HepG2 (cell line): ENCODE measurements at regions not wholly inside any gene's neighbourhood (a gene's known extent, or its start where the extent isn't known, plus 50 kb on each side); places are given as distances from the start of the nearest gene placed in this dataset.

ENCODE experiments used
- ATAC-seq: fragments of 200-7000 bp; cut with Tn5 transposase; 3 replicates; pipeline ENCODE4 v1.9.1; 2020; ENCODE audit warnings: mild to moderate bottlenecking, moderate library complexity
- BruUV-seq: library from RNA; stranded (reverse); fragments of 400-500 nt; replicated peaks from 2 replicates; lab custom pipeline; 2021; lab: Mats Ljungman, UMichigan
- CTCF ChIA-PET: fragments of 300-600 bp; formaldehyde crosslinking; extraction: SDS; loops from one replicate; lab custom pipeline; 2021; ENCODE audit warnings: low total read pairs, inconsistent platforms, low intra/inter-chr PET ratio; lab: Yijun Ruan, JAX
- POLR2A ChIA-PET: fragments of 350-600 bp; sonication (Branson Sonifier 250); formaldehyde crosslinking; loops from one replicate; lab custom pipeline; 2020; ENCODE audit warnings: antibody characterized with exemption, inconsistent platforms; lab: Yijun Ruan, JAX
- DNase-seq: peaks from one replicate; pipeline ENCODE4 v3.0.0-alpha.2; 2015; ENCODE audit warnings: low spot score
- FAIRE-seq: peaks from 3 replicates; lab custom pipeline; 2011; peaks lifted over from hg19 to GRCh38; lab: Jason Lieb, UNC
- H2AFZ ChIP-seq: one replicate; pipeline ENCODE4 v1.6.1; 2011; ENCODE audit warnings: low read length, inconsistent platforms
- H3K27ac ChIP-seq: fragments of 300-600 bp; 3 replicates; pipeline ENCODE4 v1.8.0; 2011; ENCODE audit warnings: mixed run types, mild to moderate bottlenecking, mixed read lengths, low read length, inconsistent platforms; ENCODE audit not compliant: insufficient read depth; ENCODE audit errors: extremely low read length
- H3K27me3 ChIP-seq, 2 experiments: fragments of 200-600 bp in 1 of 2; 2 replicates in 1 of 2; 3 replicates in 1 of 2; pipeline versions ENCODE4 v1.6.0 to v1.8.0; 2011; ENCODE audit warnings: low read length in 2 of 2, mild to moderate bottlenecking in 2 of 2, moderate library complexity in 2 of 2, inconsistent platforms in 1 of 2; ENCODE audit not compliant: insufficient read depth in 2 of 2, control insufficient read depth in 1 of 2
- H3K36me3 ChIP-seq, 2 experiments: fragments of 200-600 bp in 1 of 2; replicated peaks in 1 of 2; 2 replicates in 1 of 2; 3 replicates in 1 of 2; pipeline versions ENCODE4 v1.5.1 to v1.8.0; 2011; ENCODE audit warnings: low read length in 2 of 2, inconsistent platforms in 1 of 2; ENCODE audit not compliant: insufficient read depth in 2 of 2, control insufficient read depth in 1 of 2
- H3K4me1 ChIP-seq: 2 replicates; pipeline ENCODE4 v1.5.1; 2012; ENCODE audit warnings: low read length, inconsistent platforms; ENCODE audit not compliant: insufficient read depth
- H3K4me2 ChIP-seq: 2 replicates; pipeline ENCODE4 v1.6.0; 2011; ENCODE audit warnings: low read depth, low read length, inconsistent platforms
- H3K4me3 ChIP-seq, 3 experiments: fragments of 200-600 bp in 1 of 3; sonication (generic), shearing (Covaris generic) in 1 of 3; replicated peaks in 1 of 3; 2 replicates each; pipeline ENCODE4 v1.5.1; 2011 to 2016; ENCODE audit warnings: low read length in 3 of 3, inconsistent platforms in 2 of 3, low read depth in 2 of 3, mild to moderate bottlenecking in 2 of 3, control low read depth in 1 of 3, mixed read lengths in 1 of 3; ENCODE audit not compliant: insufficient read depth in 1 of 3
- H3K79me2 ChIP-seq: one replicate; pipeline ENCODE4 v1.6.1; 2011; ENCODE audit warnings: low read length, inconsistent platforms; ENCODE audit not compliant: insufficient read depth
- H3K9ac ChIP-seq: 2 replicates; pipeline ENCODE4 v1.6.0; 2011; ENCODE audit warnings: mild to moderate bottlenecking, low read depth, low read length, inconsistent platforms; ENCODE audit not compliant: insufficient read depth
- H3K9me3 ChIP-seq: 2 replicates; pipeline ENCODE4 v1.5.1; 2012; ENCODE audit warnings: mild to moderate bottlenecking, low read length
- H4K20me1 ChIP-seq: 2 replicates; pipeline ENCODE4 v1.6.0; 2011; ENCODE audit warnings: inconsistent platforms, mild to moderate bottlenecking, low read length, moderate library complexity; ENCODE audit not compliant: insufficient read depth
- MLX ChIP-seq: IDR thresholded peaks from 2 replicates; pipeline ENCODE4 v1.6.1; 2016
- ZIK1 ChIP-seq: sonication (generic); formaldehyde crosslinking; IDR thresholded peaks from 2 replicates; pipeline ENCODE4 v1.5.0; 2020; ENCODE audit warnings: mild to moderate bottlenecking, low read depth, missing genetic modification reagents, borderline replicate concordance
- ZNF510 ChIP-seq: sonication (generic); formaldehyde crosslinking; IDR thresholded peaks from 2 replicates; pipeline ENCODE4 v1.4.0; 2020; ENCODE audit warnings: low read depth, mild to moderate bottlenecking, missing genetic modification reagents
- ZSCAN12 ChIP-seq: sonication (generic); formaldehyde crosslinking; IDR thresholded peaks from 2 replicates; pipeline ENCODE4 v1.9.0; 2021; ENCODE audit warnings: mild to moderate bottlenecking, missing genetic modification reagents
- WGBS: methylation state at CpG from one replicate; pipeline ENCODE4 v1.1.6; 2017; ENCODE audit warnings: low lambda C conversion rate; 5-methylcytosine and 5-hydroxymethylcytosine counted together
- in situ Hi-C: cut with HindIII; loops from 2 replicates; pipeline ENCODE4 v1.10.0; 2017; ENCODE audit warnings: low pct_unique_long_range_greater_than_20kb; ENCODE audit not compliant: extremely low pct_ligation_motif_present
- intact Hi-C: fragments of 100-400 bp; cut with micrococcal nuclease; formaldehyde crosslinking; loops from one replicate; pipeline ENCODE4 v1.10.0; 2022; ENCODE audit not compliant: unreplicated experiment
- TF ChIP-seq, protein P1 (sequence below): sonication (generic); formaldehyde crosslinking; IDR thresholded peaks from 2 replicates; pipeline ENCODE4 v1.4.0; 2020; ENCODE audit warnings: low read depth, missing genetic modification reagents
- TF ChIP-seq, protein P2 (sequence below): sonication (generic); formaldehyde crosslinking; IDR thresholded peaks from 2 replicates; pipeline ENCODE4 v1.4.0; 2020; ENCODE audit warnings: missing genetic modification reagents, borderline replicate concordance

- H3K9me3 ChIP-seq, result peaks cover 81% of the 10 kb centered on the region
- in situ Hi-C loops (no loop called here), intact Hi-C loops (no loop called here)
- no peak overlapping the region for H3K4me2 ChIP-seq
- ATAC-seq, result no peak
- POLR2A ChIA-PET, result no interaction called here
- no peaks in the 10 kb centered on the region for H3K27me3 ChIP-seq
- H3K4me1 ChIP-seq, result no peaks in the 10 kb centered on the region
- BruUV-seq, result no TSS peak
- no peaks in the 10 kb centered on the region for H4K20me1 ChIP-seq
- no peak for FAIRE-seq
- no peaks in the 10 kb centered on the region for H3K79me2 ChIP-seq
- H2AFZ ChIP-seq, result no peak overlapping the region
- CTCF ChIA-PET, result no interaction called here
- TF ChIP-seq ZNF510 (CRISPR knock-in tag), result no peak
- TF ChIP-seq ZIK1 (CRISPR knock-in tag), result no peak
- TF ChIP-seq, protein P1, sequence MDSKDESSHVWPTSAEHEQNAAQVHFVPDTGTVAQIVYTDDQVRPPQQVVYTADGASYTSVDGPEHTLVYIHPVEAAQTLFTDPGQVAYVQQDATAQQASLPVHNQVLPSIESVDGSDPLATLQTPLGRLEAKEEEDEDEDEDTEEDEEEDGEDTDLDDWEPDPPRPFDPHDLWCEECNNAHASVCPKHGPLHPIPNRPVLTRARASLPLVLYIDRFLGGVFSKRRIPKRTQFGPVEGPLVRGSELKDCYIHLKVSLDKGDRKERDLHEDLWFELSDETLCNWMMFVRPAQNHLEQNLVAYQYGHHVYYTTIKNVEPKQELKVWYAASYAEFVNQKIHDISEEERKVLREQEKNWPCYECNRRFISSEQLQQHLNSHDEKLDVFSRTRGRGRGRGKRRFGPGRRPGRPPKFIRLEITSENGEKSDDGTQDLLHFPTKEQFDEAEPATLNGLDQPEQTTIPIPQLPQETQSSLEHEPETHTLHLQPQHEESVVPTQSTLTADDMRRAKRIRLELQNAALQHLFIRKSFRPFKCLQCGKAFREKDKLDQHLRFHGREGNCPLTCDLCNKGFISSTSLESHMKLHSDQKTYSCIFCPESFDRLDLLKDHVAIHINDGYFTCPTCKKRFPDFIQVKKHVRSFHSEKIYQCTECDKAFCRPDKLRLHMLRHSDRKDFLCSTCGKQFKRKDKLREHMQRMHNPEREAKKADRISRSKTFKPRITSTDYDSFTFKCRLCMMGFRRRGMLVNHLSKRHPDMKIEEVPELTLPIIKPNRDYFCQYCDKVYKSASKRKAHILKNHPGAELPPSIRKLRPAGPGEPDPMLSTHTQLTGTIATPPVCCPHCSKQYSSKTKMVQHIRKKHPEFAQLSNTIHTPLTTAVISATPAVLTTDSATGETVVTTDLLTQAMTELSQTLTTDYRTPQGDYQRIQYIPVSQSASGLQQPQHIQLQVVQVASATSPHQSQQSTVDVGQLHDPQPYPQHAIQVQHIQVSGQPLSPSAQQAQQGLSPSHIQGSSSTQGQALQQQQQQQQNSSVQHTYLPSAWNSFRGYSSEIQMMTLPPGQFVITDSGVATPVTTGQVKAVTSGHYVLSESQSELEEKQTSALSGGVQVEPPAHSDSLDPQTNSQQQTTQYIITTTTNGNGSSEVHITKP, result no peak
- TF ChIP-seq MLX, result no peak
- no peak overlapping the region for H3K27ac ChIP-seq
- H3K36me3 ChIP-seq, result no peaks in the 10 kb centered on the region
- DNase-seq, result no peak
- WGBS, result 1% methylated on average over 4 of the region's 4 CpGs
- H3K9ac ChIP-seq, result no peak overlapping the region
- no peak overlapping the region for H3K4me3 ChIP-seq
Measured at GRCh38 chr5:3911773-3912172, 316.1 kb downstream of the IRX1 start.

DNA sequence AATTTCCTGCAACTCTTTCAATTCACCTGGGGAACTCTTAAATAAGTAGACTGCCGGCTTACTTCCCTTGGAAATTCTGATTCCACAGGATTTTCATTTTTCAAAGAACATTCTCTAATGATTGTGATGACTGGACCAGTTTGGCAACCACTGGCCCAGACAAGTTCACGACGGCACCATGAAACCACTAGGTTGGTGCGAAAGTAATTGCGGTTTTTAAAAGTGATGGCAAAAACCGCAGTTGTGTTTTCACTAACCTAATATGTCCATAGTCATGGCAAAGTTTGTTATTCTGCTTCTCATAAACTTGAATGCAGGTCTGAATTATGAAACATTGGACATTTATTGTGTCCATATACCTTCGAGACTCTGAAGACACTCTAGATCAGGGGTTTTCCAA is 317.2 kb downstream of the IRX1 start:
- Histone ChIP-seq H3K79me2 (no peaks in the 10 kb centered on the region), H3K36me3 (no peaks in the 10 kb centered on the region), H3K9me3 (peaks cover 83% of the 10 kb centered on the region), H3K27ac (no peak overlapping the region), H3K4me2 (no peak overlapping the region), H3K4me3 (no peak overlapping the region), H4K20me1 (no peaks in the 10 kb centered on the region), H3K9ac (no peak overlapping the region), H3K4me1 (no peaks in the 10 kb centered on the region), H3K27me3 (no peaks in the 10 kb centered on the region), H2AFZ (no peak overlapping the region)
- BruUV-seq, result no TSS peak
- DNase-seq (no peak), ATAC-seq (no peak), FAIRE-seq (no peak)
- in situ Hi-C loops, result no loop called here
- ChIA-PET CTCF (no interaction called here), POLR2A (no interaction called here)
- intact Hi-C loops, result no loop called here
- 35% methylated on average over 7 of the region's 7 CpGs for WGBS
- TF ChIP-seq, protein P2, sequence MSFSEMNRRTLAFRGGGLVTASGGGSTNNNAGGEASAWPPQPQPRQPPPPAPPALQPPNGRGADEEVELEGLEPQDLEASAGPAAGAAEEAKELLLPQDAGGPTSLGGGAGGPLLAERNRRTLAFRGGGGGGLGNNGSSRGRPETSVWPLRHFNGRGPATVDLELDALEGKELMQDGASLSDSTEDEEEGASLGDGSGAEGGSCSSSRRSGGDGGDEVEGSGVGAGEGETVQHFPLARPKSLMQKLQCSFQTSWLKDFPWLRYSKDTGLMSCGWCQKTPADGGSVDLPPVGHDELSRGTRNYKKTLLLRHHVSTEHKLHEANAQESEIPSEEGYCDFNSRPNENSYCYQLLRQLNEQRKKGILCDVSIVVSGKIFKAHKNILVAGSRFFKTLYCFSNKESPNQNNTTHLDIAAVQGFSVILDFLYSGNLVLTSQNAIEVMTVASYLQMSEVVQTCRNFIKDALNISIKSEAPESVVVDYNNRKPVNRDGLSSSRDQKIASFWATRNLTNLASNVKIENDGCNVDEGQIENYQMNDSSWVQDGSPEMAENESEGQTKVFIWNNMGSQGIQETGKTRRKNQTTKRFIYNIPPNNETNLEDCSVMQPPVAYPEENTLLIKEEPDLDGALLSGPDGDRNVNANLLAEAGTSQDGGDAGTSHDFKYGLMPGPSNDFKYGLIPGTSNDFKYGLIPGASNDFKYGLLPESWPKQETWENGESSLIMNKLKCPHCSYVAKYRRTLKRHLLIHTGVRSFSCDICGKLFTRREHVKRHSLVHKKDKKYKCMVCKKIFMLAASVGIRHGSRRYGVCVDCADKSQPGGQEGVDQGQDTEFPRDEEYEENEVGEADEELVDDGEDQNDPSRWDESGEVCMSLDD (CRISPR knock-in tag), result no peak
- no peak for TF ChIP-seq ZSCAN12 (CRISPR knock-in tag)
